Testis (tissue), 2 donors: ENCODE measurements at regions not wholly inside any gene's neighbourhood (a gene's known extent, or its start where the extent isn't known, plus 50 kb on each side); places are given as distances from the start of the nearest gene placed in this dataset.

ENCODE experiments used
- POLR2A ChIP-seq: fragments of 450-650 bp; IDR thresholded peaks from one replicate; pipeline ENCODE4 v1.6.1; 2017; ENCODE audit warnings: antibody characterized with exemption, mild to moderate bottlenecking, moderate library complexity
- TF ChIP-seq, protein P1 (sequence below), 3 experiments: fragments of 450-650 bp in 2 of 3; fragments of 200-600 bp in 1 of 3; sonication (generic) in 1 of 3; IDR thresholded peaks; one replicate each; pipeline ENCODE4 v1.5.1; 2016 to 2019; ENCODE audit warnings: antibody characterized with exemption in 3 of 3, mild to moderate bottlenecking in 2 of 3, moderate library complexity in 1 of 3

- TF ChIP-seq, protein P1, sequence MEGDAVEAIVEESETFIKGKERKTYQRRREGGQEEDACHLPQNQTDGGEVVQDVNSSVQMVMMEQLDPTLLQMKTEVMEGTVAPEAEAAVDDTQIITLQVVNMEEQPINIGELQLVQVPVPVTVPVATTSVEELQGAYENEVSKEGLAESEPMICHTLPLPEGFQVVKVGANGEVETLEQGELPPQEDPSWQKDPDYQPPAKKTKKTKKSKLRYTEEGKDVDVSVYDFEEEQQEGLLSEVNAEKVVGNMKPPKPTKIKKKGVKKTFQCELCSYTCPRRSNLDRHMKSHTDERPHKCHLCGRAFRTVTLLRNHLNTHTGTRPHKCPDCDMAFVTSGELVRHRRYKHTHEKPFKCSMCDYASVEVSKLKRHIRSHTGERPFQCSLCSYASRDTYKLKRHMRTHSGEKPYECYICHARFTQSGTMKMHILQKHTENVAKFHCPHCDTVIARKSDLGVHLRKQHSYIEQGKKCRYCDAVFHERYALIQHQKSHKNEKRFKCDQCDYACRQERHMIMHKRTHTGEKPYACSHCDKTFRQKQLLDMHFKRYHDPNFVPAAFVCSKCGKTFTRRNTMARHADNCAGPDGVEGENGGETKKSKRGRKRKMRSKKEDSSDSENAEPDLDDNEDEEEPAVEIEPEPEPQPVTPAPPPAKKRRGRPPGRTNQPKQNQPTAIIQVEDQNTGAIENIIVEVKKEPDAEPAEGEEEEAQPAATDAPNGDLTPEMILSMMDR (IDR thresholded peaks at IDR 0.05): no peak
- TF ChIP-seq POLR2A: no peak
Measured at GRCh38 chr18:2451556-2451955, 119.7 kb downstream of the METTL4 start.
